ENCODE measurements at regions not wholly inside any gene's neighbourhood (a gene's known extent, or its start where the extent isn't known, plus 50 kb on each side); places are given as distances from the start of the nearest gene placed in this dataset.

DNA sequence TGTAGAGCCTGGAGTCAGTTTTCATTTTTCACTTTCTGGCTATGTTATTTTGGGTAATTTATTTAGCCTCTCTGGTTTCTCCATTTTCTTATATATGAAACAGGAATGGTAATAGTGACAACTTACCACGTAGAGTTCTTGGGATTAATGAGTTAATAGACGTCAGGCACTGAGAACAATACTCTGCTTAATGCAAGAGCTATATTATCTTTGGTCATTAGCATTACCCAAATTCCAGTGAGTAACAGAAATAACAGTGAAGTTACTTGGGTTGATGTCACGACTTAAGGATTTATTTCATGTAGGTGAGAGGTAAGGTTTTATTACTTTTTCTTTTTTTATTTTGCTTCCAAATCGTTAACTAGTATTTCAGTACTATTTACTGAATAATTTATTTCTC lies 601.0 kb upstream of the GCFC2 start:
- TF ChIP-seq, protein P1, sequence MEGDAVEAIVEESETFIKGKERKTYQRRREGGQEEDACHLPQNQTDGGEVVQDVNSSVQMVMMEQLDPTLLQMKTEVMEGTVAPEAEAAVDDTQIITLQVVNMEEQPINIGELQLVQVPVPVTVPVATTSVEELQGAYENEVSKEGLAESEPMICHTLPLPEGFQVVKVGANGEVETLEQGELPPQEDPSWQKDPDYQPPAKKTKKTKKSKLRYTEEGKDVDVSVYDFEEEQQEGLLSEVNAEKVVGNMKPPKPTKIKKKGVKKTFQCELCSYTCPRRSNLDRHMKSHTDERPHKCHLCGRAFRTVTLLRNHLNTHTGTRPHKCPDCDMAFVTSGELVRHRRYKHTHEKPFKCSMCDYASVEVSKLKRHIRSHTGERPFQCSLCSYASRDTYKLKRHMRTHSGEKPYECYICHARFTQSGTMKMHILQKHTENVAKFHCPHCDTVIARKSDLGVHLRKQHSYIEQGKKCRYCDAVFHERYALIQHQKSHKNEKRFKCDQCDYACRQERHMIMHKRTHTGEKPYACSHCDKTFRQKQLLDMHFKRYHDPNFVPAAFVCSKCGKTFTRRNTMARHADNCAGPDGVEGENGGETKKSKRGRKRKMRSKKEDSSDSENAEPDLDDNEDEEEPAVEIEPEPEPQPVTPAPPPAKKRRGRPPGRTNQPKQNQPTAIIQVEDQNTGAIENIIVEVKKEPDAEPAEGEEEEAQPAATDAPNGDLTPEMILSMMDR (IDR thresholded peaks at IDR 0.05): no peak
- TF ChIP-seq POLR2A (IDR thresholded peaks at IDR 0.05) (no peak), POLR2AphosphoS5 (IDR thresholded peaks at IDR 0.05) (no peak)
